Fibroblast of peridontal ligament (primary cell): ENCODE measurements at regions not wholly inside any gene's neighbourhood (a gene's known extent, or its start where the extent isn't known, plus 50 kb on each side); places are given as distances from the start of the nearest gene placed in this dataset.

Experiments
- DNase-seq: peaks from one replicate; pipeline ENCODE4 v3.0.0-alpha.2; 2010; ENCODE audit errors: extremely low read depth

- DNase-seq, result peak; percentile 91
These were observed 122.5 kb downstream of the PHLDA1 start for GRCh38 chr12:75908961-75909605.

- DNase-seq, result peak; percentile 30
These were observed 125.7 kb downstream of the PHLDA1 start for GRCh38 chr12:75905922-75906321.

GRCh38 chr12:75900781-75901254 is 130.8 kb downstream of the PHLDA1 start:
- DNase-seq, result no peak

GRCh38 chr12:75900226-75900625 is 131.3 kb downstream of the PHLDA1 start:
- DNase-seq, result no peak

DNA sequence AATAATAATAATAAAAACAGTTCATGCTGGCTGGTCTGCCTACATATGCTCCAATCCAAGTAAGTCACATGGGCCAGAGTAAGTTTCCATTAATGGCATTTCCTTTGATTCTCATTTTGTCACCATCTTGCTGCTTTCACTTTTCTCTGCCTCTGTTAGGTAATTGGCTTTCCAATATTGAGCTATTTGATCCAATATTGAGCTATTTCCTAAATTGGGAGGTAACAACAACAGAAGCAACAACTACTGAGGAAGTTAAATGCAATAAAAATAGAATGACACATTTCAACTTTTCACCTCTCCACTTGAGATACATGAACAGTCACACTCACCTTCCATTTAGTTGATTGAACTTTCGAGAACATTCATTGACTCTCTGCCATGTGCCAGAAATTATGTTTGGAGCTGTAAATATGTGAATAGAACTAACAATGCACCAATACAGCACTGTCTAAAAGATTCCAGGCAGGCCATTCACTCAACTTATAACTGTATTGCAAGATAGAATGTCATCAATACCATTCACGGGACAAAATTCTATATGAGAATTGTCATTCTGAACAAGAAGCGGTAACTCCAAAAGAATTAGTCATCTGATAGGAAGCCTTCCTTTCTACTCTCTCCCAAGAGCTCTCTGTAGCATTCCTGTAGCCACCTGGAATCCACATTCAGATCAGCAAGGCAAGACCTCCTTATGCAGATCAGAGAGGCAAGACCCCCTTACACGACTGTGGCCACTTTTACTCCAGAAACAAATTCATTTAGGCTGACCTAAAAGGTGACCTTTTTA is 136.4 kb downstream of the PHLDA1 start:
- no peak for DNase-seq

GRCh38 chr12:75893765-75894164 is 137.8 kb downstream of the PHLDA1 start:
- DNase-seq, result no peak

GRCh38 chr12:75892731-75893408 is 138.7 kb downstream of the PHLDA1 start:
- no peak for DNase-seq

GRCh38 chr12:75891072-75891471 is 140.5 kb downstream of the PHLDA1 start:
- DNase-seq, result no peak

DNA sequence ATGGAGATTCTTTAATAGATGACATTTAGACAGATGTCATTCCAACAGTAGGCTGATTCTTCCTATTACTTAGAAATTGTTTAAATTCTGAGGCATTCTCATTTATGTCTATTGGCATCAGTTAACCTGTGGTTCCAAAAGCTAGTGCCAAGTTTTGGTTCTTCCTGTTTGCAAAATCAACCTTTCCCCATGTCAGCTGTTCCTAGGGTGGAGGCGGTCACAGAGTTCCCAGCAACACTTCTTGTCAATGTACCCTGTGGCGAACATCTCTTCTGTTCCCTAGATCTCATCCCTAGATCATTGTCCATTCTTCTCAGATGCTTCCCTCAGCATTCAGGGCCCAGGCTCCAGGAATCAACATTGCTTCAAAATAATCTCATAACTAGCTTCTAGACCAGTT is 140.9 kb downstream of the PHLDA1 start:
- DNase-seq, result no peak

- DNase-seq, result peak; percentile 78
These were observed 141.4 kb downstream of the PHLDA1 start for GRCh38 chr12:75890141-75890540.

GRCh38 chr12:75888874-75889613 is 142.5 kb downstream of the PHLDA1 start:
- DNase-seq, result no peak

- DNase-seq, result no peak
These were observed 143.2 kb downstream of the PHLDA1 start for GRCh38 chr12:75888399-75888798.

DNA sequence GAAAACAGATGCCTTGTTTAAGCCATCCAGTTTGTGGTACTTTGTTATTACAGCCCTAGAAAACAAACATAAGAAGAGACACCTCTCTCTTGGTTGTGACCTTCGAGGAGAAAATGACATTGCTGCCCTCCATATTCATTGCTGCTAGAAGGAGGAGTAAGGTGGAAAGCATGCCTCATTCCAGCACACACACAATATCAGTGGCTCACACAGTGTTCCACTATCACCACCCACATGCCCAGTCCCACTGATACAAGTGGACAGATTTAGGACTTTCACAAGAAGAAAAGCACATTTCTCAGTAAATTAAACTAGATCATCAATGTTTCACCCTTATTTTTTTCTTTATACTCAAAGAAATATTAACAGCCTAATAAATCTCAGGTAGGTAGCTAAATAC is 143.6 kb downstream of the PHLDA1 start:
- no peak for DNase-seq

- DNase-seq, result no peak
These were observed 147.1 kb downstream of the PHLDA1 start for GRCh38 chr12:75884465-75884985.

- no peak for DNase-seq
These were observed 148.3 kb downstream of the PHLDA1 start for GRCh38 chr12:75883241-75883640.

DNA sequence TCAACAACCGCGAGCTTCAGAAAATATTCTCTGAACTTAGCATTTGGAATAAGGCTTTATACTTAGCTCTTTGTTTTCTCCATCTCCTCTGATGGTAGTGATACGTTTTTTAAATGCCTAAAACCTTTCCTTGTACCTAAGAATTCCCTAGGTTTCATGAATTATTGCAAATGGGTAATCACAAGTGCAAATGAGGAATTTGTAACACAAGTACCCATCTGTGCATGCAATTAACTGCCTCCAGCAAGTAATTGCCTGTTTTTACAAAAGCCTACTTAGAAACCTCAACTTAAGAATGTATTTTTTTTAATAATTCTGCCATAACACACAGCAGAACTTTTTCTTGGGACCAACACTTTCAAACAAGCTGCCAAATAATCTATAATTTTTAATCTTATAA is 149.2 kb downstream of the PHLDA1 start:
- no peak for DNase-seq

DNA sequence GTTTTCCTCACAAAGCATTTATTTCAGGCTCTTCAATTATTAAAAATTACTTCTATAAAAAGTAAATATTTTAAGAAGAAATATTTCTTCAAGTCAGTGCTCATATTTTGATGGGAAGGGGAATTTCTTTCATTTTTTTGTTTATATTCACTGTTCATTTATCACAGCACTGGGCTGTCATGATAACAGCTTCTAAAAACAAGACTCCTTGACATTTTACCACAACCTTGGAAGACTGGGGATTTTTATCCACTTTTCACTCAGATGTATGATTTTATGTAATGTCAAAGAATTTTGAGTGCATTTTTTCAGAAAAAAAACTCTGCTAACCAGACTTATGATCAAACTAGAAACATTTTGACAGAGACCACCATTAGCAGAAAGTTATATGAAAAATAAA is 149.7 kb downstream of the PHLDA1 start:
- DNase-seq, result no peak

DNA sequence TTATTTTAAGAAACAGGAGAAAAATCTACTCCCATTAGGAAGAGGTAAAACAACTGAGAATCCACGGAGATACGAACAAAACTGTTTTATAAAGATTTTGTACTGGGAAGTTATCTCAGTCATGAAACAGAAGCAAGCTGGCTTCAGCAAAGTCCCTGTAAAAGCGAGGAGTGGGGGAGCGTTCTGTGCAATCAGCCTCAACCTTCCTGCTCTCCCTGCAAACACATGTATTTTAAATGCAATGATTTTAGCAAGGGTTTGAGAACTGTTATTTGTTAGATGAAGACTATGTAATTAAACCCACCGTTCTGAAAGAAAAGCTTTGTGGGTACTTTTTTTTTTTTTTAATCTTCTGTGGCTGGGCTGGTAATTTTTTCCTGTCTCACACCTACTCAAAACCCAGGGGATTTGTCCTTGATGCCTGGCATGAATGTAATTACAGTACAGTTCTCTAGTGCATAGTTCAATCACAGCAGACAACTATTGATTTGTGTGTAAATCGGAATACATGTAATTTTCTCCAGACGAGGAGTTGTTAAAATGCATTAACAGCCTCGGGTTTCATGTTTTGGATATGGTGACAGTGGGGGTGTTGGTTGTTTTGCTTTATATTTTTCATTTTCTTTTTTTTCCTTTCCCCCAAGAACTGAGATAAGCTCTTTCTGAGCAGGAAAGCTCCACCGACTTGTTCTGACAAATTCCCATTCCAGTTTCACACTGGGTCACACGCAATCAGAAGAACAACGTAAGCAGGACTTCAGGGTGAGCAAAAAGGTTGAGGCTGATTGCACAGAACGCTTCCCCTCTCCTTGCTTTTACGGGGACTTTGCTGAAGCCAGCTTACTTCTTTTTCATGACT is 153.6 kb downstream of the PHLDA1 start:
- DNase-seq, result peak; percentile 92

GRCh38 chr12:75876832-75877762 is 154.5 kb downstream of the PHLDA1 start:
- peak; percentile 65 for DNase-seq

DNA sequence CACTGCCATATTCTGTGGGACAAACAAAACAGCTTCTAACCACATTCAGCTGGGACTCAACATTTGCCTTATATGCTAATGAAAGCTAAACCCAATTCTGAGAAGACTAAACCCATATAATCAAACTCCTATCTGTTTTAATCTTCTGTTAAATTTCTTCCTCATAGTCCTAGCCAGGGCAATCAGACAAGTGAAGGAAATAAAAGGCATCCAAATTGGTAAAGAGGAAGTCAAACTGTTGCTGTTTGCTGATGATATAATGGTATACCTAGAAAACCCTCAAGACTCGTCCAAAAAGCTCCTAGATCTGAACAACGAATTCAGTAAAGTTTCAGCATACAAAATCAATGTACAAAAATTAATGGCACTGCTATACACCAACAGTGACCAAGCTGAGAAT is 157.1 kb downstream of the PHLDA1 start:
- DNase-seq, result no peak
